ENCODE measurements at regions not wholly inside any gene's neighbourhood (a gene's known extent, or its start where the extent isn't known, plus 50 kb on each side); places are given as distances from the start of the nearest gene placed in this dataset.
"Not testable (repeated sequence)": the region's sequence is repeated elsewhere in the genome, so short reads cannot be mapped to it uniquely, and the experiment has no call there.

GRCh38 chr3:4253072-4253832 is 49.9 kb upstream of the SETMAR start:
- not testable (repeated sequence) for FAIRE-seq; DNase-seq (ENCODE audit: low spot score in 2 of 2)
